ENCODE measurements at regions not wholly inside any gene's neighbourhood (a gene's known extent, or its start where the extent isn't known, plus 50 kb on each side); places are given as distances from the start of the nearest gene placed in this dataset.

DNA sequence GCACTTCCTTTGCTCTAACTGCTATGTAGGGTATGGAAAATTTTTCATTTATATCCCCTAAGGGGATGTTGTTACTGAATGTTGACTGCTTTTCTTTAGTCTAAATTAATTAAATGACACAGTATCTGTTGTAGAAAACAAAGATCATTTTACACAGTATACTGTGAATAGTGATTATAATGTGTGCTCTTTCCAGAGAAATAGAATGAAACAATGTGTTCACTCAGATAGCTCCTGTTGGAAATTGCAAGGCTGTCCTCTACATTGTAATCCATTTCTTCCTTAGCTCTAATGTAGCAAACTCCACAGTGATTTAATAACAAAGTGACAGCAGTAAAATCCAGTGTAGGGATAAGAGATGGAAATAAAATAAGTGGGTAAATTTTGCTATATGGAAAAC is 159.0 kb upstream of the VEPH1 start:
- no peak for TF ChIP-seq POLR2A (IDR thresholded peaks at IDR 0.05)
- TF ChIP-seq, protein P1, sequence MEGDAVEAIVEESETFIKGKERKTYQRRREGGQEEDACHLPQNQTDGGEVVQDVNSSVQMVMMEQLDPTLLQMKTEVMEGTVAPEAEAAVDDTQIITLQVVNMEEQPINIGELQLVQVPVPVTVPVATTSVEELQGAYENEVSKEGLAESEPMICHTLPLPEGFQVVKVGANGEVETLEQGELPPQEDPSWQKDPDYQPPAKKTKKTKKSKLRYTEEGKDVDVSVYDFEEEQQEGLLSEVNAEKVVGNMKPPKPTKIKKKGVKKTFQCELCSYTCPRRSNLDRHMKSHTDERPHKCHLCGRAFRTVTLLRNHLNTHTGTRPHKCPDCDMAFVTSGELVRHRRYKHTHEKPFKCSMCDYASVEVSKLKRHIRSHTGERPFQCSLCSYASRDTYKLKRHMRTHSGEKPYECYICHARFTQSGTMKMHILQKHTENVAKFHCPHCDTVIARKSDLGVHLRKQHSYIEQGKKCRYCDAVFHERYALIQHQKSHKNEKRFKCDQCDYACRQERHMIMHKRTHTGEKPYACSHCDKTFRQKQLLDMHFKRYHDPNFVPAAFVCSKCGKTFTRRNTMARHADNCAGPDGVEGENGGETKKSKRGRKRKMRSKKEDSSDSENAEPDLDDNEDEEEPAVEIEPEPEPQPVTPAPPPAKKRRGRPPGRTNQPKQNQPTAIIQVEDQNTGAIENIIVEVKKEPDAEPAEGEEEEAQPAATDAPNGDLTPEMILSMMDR (IDR thresholded peaks at IDR 0.05): no peak

All from prostate gland (tissue), 2 donors.